HepG2 (cell line): ENCODE measurements at regions not wholly inside any gene's neighbourhood (a gene's known extent, or its start where the extent isn't known, plus 50 kb on each side); places are given as distances from the start of the nearest gene placed in this dataset.

Source experiments
- ATAC-seq: fragments of 200-7000 bp; cut with Tn5 transposase; 3 replicates; pipeline ENCODE4 v1.9.1; 2020; ENCODE audit warnings: mild to moderate bottlenecking, moderate library complexity
- BruUV-seq: library from RNA; stranded (reverse); fragments of 400-500 nt; replicated peaks from 2 replicates; lab custom pipeline; 2021; lab: Mats Ljungman, UMichigan
- CTCF ChIA-PET: fragments of 300-600 bp; formaldehyde crosslinking; extraction: SDS; loops from one replicate; lab custom pipeline; 2021; ENCODE audit warnings: low total read pairs, inconsistent platforms, low intra/inter-chr PET ratio; lab: Yijun Ruan, JAX
- POLR2A ChIA-PET: fragments of 350-600 bp; sonication (Branson Sonifier 250); formaldehyde crosslinking; loops from one replicate; lab custom pipeline; 2020; ENCODE audit warnings: antibody characterized with exemption, inconsistent platforms; lab: Yijun Ruan, JAX
- DNase-seq: peaks from one replicate; pipeline ENCODE4 v3.0.0-alpha.2; 2015; ENCODE audit warnings: low spot score
- FAIRE-seq: peaks from 3 replicates; lab custom pipeline; 2011; peaks lifted over from hg19 to GRCh38; lab: Jason Lieb, UNC
- H2AFZ ChIP-seq: one replicate; pipeline ENCODE4 v1.6.1; 2011; ENCODE audit warnings: low read length, inconsistent platforms
- H3K27ac ChIP-seq: fragments of 300-600 bp; 3 replicates; pipeline ENCODE4 v1.8.0; 2011; ENCODE audit warnings: mixed run types, mild to moderate bottlenecking, mixed read lengths, low read length, inconsistent platforms; ENCODE audit not compliant: insufficient read depth; ENCODE audit errors: extremely low read length
- H3K27me3 ChIP-seq, 2 experiments: fragments of 200-600 bp in 1 of 2; 2 replicates in 1 of 2; 3 replicates in 1 of 2; pipeline versions ENCODE4 v1.6.0 to v1.8.0; 2011; ENCODE audit warnings: low read length in 2 of 2, mild to moderate bottlenecking in 2 of 2, moderate library complexity in 2 of 2, inconsistent platforms in 1 of 2; ENCODE audit not compliant: insufficient read depth in 2 of 2, control insufficient read depth in 1 of 2
- H3K36me3 ChIP-seq, 2 experiments: fragments of 200-600 bp in 1 of 2; replicated peaks in 1 of 2; 2 replicates in 1 of 2; 3 replicates in 1 of 2; pipeline versions ENCODE4 v1.5.1 to v1.8.0; 2011; ENCODE audit warnings: low read length in 2 of 2, inconsistent platforms in 1 of 2; ENCODE audit not compliant: insufficient read depth in 2 of 2, control insufficient read depth in 1 of 2
- H3K4me1 ChIP-seq: 2 replicates; pipeline ENCODE4 v1.5.1; 2012; ENCODE audit warnings: low read length, inconsistent platforms; ENCODE audit not compliant: insufficient read depth
- H3K4me2 ChIP-seq: 2 replicates; pipeline ENCODE4 v1.6.0; 2011; ENCODE audit warnings: low read depth, low read length, inconsistent platforms
- H3K4me3 ChIP-seq, 3 experiments: fragments of 200-600 bp in 1 of 3; sonication (generic), shearing (Covaris generic) in 1 of 3; replicated peaks in 1 of 3; 2 replicates each; pipeline ENCODE4 v1.5.1; 2011 to 2016; ENCODE audit warnings: low read length in 3 of 3, inconsistent platforms in 2 of 3, low read depth in 2 of 3, mild to moderate bottlenecking in 2 of 3, control low read depth in 1 of 3, mixed read lengths in 1 of 3; ENCODE audit not compliant: insufficient read depth in 1 of 3
- H3K79me2 ChIP-seq: one replicate; pipeline ENCODE4 v1.6.1; 2011; ENCODE audit warnings: low read length, inconsistent platforms; ENCODE audit not compliant: insufficient read depth
- H3K9ac ChIP-seq: 2 replicates; pipeline ENCODE4 v1.6.0; 2011; ENCODE audit warnings: mild to moderate bottlenecking, low read depth, low read length, inconsistent platforms; ENCODE audit not compliant: insufficient read depth
- H3K9me3 ChIP-seq: 2 replicates; pipeline ENCODE4 v1.5.1; 2012; ENCODE audit warnings: mild to moderate bottlenecking, low read length
- H4K20me1 ChIP-seq: 2 replicates; pipeline ENCODE4 v1.6.0; 2011; ENCODE audit warnings: inconsistent platforms, mild to moderate bottlenecking, low read length, moderate library complexity; ENCODE audit not compliant: insufficient read depth
- BRD4 ChIP-seq: sonication (generic); formaldehyde crosslinking; IDR thresholded peaks from 2 replicates; pipeline ENCODE4 v1.4.0; 2020; ENCODE audit warnings: missing genetic modification reagents
- EED ChIP-seq: sonication (generic); formaldehyde crosslinking; IDR thresholded peaks from 2 replicates; pipeline ENCODE4 v1.5.0; 2020; ENCODE audit warnings: mild to moderate bottlenecking, missing genetic modification reagents
- SIX1 ChIP-seq: sonication (generic); formaldehyde crosslinking; IDR thresholded peaks from 2 replicates; pipeline ENCODE4 v1.4.0; 2020; ENCODE audit warnings: missing genetic modification reagents, borderline replicate concordance
- SOX13 ChIP-seq, 3 experiments: fragments of 450-650 bp in 1 of 3; sonication (generic) in 1 of 3; formaldehyde crosslinking in 1 of 3; IDR thresholded peaks in 2 of 3; conservative IDR thresholded peaks in 1 of 3; 2 replicates each; pipeline versions ENCODE4 v1.5.0 to v1.6.1; 2016 to 2020; ENCODE audit warnings: antibody characterized with exemption in 1 of 3, mild to moderate bottlenecking in 1 of 3, missing compliant biosample characterization in 1 of 3, missing genetic modification reagents in 1 of 3, moderate library complexity in 1 of 3
- ZBTB3 ChIP-seq: sonication (generic); formaldehyde crosslinking; IDR thresholded peaks from 2 replicates; pipeline ENCODE4 v1.4.0; 2020; ENCODE audit warnings: low read depth, mild to moderate bottlenecking, moderate library complexity, missing genetic modification reagents, borderline replicate concordance
- ZC3H4 ChIP-seq: sonication (generic); formaldehyde crosslinking; IDR thresholded peaks from 2 replicates; pipeline ENCODE4 v1.4.0; 2020; ENCODE audit warnings: missing genetic modification reagents, borderline replicate concordance
- ZNF160 ChIP-seq: sonication (generic); formaldehyde crosslinking; IDR thresholded peaks from 2 replicates; pipeline ENCODE4 v1.8.0; 2022; ENCODE audit warnings: mild to moderate bottlenecking, inconsistent platforms, missing genetic modification reagents
- ZNF326 ChIP-seq: sonication (generic); formaldehyde crosslinking; IDR thresholded peaks from 2 replicates; pipeline ENCODE4 v1.4.0; 2020; ENCODE audit warnings: missing genetic modification reagents, borderline replicate concordance
- ZNF446 ChIP-seq: sonication (generic); formaldehyde crosslinking; IDR thresholded peaks from 2 replicates; pipeline ENCODE4 v1.5.0; 2020; ENCODE audit warnings: mild to moderate bottlenecking, missing genetic modification reagents
- ZNF543 ChIP-seq: sonication (generic); formaldehyde crosslinking; IDR thresholded peaks from 2 replicates; pipeline ENCODE4 v1.4.0; 2020; ENCODE audit warnings: mild to moderate bottlenecking, missing genetic modification reagents
- ZSCAN9 ChIP-seq: IDR thresholded peaks from 2 replicates; pipeline ENCODE4 v1.6.1; 2016; ENCODE audit warnings: borderline replicate concordance
- WGBS: methylation state at CpG from one replicate; pipeline ENCODE4 v1.1.6; 2017; ENCODE audit warnings: low lambda C conversion rate; 5-methylcytosine and 5-hydroxymethylcytosine counted together
- in situ Hi-C: cut with HindIII; loops from 2 replicates; pipeline ENCODE4 v1.10.0; 2017; ENCODE audit warnings: low pct_unique_long_range_greater_than_20kb; ENCODE audit not compliant: extremely low pct_ligation_motif_present
- intact Hi-C: fragments of 100-400 bp; cut with micrococcal nuclease; formaldehyde crosslinking; loops from one replicate; pipeline ENCODE4 v1.10.0; 2022; ENCODE audit not compliant: unreplicated experiment
- TF ChIP-seq, protein P1 (sequence below), 2 experiments: sonication (generic) in 1 of 2; formaldehyde crosslinking in 1 of 2; IDR thresholded peaks; 2 replicates each; pipeline versions ENCODE4 v1.5.1 to v1.6.1; 2011 to 2020; ENCODE audit warnings: borderline replicate concordance in 1 of 2, low read depth in 1 of 2, low read length in 1 of 2, mild to moderate bottlenecking in 1 of 2, missing genetic modification reagents in 1 of 2, moderate library complexity in 1 of 2
- TF ChIP-seq, protein P2 (sequence below): sonication (generic); formaldehyde crosslinking; IDR thresholded peaks from 2 replicates; pipeline ENCODE4 v1.4.0; 2020; ENCODE audit warnings: mild to moderate bottlenecking, missing genetic modification reagents
- TF ChIP-seq, protein P3 (sequence below): fragments of 450-650 bp; IDR thresholded peaks from 2 replicates; pipeline ENCODE4 v1.6.1; 2016
- TF ChIP-seq, protein P4 (sequence below): sonication (generic); formaldehyde crosslinking; IDR thresholded peaks from 2 replicates; pipeline ENCODE4 v1.5.0; 2020; ENCODE audit warnings: missing genetic modification reagents

DNA sequence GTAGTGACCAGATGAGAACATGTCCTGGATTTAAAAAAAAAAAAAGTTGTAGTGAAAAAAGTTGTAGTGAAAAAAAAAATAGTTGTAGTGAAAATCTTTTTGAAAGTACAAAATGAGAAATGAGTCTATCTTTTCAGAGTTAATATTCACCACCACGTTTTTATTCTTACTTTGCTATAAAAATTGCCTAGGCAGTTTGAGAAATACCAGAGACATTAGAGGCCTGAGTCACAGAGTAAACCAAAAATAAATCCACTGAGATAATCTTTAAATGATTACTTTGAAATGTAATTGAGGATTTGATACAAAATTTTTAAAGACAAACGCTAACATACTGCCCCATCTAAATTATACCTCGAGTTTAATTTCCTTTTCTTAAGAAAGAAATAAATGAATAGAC is 101.2 kb upstream of the TIAM2 start:
- ChIA-PET CTCF (no interaction called here), POLR2A (no interaction called here)
- Histone ChIP-seq H3K27me3 (no peaks in the 10 kb centered on the region), H3K36me3 (peaks cover 0 to 9% of the 10 kb centered on the region in 2 experiments; a peak in 3 of 5 replicates), H3K9ac (no peak overlapping the region), H3K4me2 (no peak overlapping the region), H4K20me1 (no peaks in the 10 kb centered on the region), H3K4me1 (peaks cover 25% of the 10 kb centered on the region), H3K4me3 (no peak overlapping the region), H3K9me3 (no peaks in the 10 kb centered on the region), H2AFZ (no peak overlapping the region), H3K79me2 (no peaks in the 10 kb centered on the region), H3K27ac (no peak overlapping the region)
- TF ChIP-seq ZC3H4: no peak
- TF ChIP-seq ZNF543 (CRISPR knock-in tag): no peak
- TF ChIP-seq, protein P1, sequence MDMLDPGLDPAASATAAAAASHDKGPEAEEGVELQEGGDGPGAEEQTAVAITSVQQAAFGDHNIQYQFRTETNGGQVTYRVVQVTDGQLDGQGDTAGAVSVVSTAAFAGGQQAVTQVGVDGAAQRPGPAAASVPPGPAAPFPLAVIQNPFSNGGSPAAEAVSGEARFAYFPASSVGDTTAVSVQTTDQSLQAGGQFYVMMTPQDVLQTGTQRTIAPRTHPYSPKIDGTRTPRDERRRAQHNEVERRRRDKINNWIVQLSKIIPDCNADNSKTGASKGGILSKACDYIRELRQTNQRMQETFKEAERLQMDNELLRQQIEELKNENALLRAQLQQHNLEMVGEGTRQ (IDR thresholded peaks at IDR 0.05; ENCODE audit: low read depth, low read length): no peak
- TF ChIP-seq, protein P1 (CRISPR knock-in tag; IDR thresholded peaks at IDR 0.05; ENCODE audit: borderline replicate concordance): no peak
- no peak for TF ChIP-seq ZNF446 (CRISPR knock-in tag)
- TF ChIP-seq ZNF160 (CRISPR knock-in tag): no peak
- TF ChIP-seq, protein P2, sequence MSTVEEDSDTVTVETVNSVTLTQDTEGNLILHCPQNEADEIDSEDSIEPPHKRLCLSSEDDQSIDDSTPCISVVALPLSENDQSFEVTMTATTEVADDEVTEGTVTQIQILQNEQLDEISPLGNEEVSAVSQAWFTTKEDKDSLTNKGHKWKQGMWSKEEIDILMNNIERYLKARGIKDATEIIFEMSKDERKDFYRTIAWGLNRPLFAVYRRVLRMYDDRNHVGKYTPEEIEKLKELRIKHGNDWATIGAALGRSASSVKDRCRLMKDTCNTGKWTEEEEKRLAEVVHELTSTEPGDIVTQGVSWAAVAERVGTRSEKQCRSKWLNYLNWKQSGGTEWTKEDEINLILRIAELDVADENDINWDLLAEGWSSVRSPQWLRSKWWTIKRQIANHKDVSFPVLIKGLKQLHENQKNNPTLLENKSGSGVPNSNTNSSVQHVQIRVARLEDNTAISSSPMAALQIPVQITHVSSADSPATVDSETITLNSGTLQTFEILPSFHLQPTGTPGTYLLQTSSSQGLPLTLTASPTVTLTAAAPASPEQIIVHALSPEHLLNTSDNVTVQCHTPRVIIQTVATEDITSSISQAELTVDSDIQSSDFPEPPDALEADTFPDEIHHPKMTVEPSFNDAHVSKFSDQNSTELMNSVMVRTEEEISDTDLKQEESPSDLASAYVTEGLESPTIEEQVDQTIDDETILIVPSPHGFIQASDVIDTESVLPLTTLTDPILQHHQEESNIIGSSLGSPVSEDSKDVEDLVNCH (CRISPR knock-in tag): no peak
- TF ChIP-seq SIX1 (CRISPR knock-in tag): no peak
- no peak for TF ChIP-seq ZNF326 (CRISPR knock-in tag)
- no peak for TF ChIP-seq ZBTB3 (CRISPR knock-in tag)
- no peak for TF ChIP-seq EED
- TF ChIP-seq, protein P3, sequence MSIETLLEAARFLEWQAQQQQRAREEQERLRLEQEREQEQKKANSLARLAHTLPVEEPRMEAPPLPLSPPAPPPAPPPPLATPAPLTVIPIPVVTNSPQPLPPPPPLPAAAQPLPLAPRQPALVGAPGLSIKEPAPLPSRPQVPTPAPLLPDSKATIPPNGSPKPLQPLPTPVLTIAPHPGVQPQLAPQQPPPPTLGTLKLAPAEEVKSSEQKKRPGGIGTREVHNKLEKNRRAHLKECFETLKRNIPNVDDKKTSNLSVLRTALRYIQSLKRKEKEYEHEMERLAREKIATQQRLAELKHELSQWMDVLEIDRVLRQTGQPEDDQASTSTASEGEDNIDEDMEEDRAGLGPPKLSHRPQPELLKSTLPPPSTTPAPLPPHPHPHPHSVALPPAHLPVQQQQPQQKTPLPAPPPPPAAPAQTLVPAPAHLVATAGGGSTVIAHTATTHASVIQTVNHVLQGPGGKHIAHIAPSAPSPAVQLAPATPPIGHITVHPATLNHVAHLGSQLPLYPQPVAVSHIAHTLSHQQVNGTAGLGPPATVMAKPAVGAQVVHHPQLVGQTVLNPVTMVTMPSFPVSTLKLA: no peak
- no peak for TF ChIP-seq SOX13 (IDR thresholded peaks at IDR 0.05)
- TF ChIP-seq SOX13 (CRISPR knock-in tag; conservative IDR thresholded peaks at IDR 0.05 in 1 of 2, IDR thresholded peaks at IDR 0.05 in 1 of 2): no peak
- TF ChIP-seq, protein P4, sequence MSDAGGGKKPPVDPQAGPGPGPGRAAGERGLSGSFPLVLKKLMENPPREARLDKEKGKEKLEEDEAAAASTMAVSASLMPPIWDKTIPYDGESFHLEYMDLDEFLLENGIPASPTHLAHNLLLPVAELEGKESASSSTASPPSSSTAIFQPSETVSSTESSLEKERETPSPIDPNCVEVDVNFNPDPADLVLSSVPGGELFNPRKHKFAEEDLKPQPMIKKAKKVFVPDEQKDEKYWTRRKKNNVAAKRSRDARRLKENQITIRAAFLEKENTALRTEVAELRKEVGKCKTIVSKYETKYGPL: no peak
- TF ChIP-seq BRD4 (CRISPR knock-in tag): no peak
- no peak for TF ChIP-seq ZSCAN9
- DNase-seq (no peak), ATAC-seq (no peak), FAIRE-seq (no peak)
- 90% methylated on average over 3 of the region's 3 CpGs for WGBS
- BruUV-seq: no TSS peak
- in situ Hi-C loops (no loop called here), intact Hi-C loops (no loop called here)
